Head of caudate nucleus (tissue), 42 donors: ENCODE measurements at regions not wholly inside any gene's neighbourhood (a gene's known extent, or its start where the extent isn't known, plus 50 kb on each side); places are given as distances from the start of the nearest gene placed in this dataset.

ENCODE experiments used
- DNase-seq, 42 donors: peaks; one replicate each; pipeline versions ENCODE4 v3.0.0 to v3.0.0-alpha.2; 2020 to 2021; ENCODE audit warnings: mixed read lengths in 7 of 42
- intact Hi-C: fragments of 100-400 bp; cut with DNase I; formaldehyde crosslinking; loops from one replicate; pipeline ENCODE4 v1.15.0; 2022

GRCh38 chr4:181646864-181647263 lies 596.3 kb upstream of the TENM3 start:
- intact Hi-C loops: no loop called here
- DNase-seq: no peak

GRCh38 chr4:181647396-181648147 lies 595.6 kb upstream of the TENM3 start:
- DNase-seq: no peak
- intact Hi-C loops: no loop called here

- no peak for DNase-seq
- intact Hi-C loops: no loop called here
Measured at GRCh38 chr4:181650033-181650825, 593.0 kb upstream of the TENM3 start.

- intact Hi-C loops: no loop called here
- DNase-seq: no peak
Measured at GRCh38 chr4:181656748-181657147, 586.5 kb upstream of the TENM3 start.

- intact Hi-C loops: no loop called here
- DNase-seq: no peak
Measured at GRCh38 chr4:181659202-181659601, 584.0 kb upstream of the TENM3 start.

- intact Hi-C loops: no loop called here
- no peak for DNase-seq
Measured at GRCh38 chr4:181659876-181660275, 583.3 kb upstream of the TENM3 start.

GRCh38 chr4:181661090-181661489 lies 582.1 kb upstream of the TENM3 start:
- DNase-seq: no peak
- intact Hi-C loops: no loop called here

- no peak for DNase-seq
- intact Hi-C loops: no loop called here
Measured at GRCh38 chr4:181661923-181662322, 581.3 kb upstream of the TENM3 start.

- peak in 28 of 42 donors; percentile 12 to 79 (median 32) for DNase-seq
- intact Hi-C loops: no loop called here
Measured at GRCh38 chr4:181662383-181662782, 580.8 kb upstream of the TENM3 start.

GRCh38 chr4:181670506-181670905 lies 572.7 kb upstream of the TENM3 start:
- intact Hi-C loops: no loop called here

GRCh38 chr4:181671672-181672071 lies 571.5 kb upstream of the TENM3 start:
- DNase-seq: no peak
- intact Hi-C loops: no loop called here

More at GRCh38 chr4:181670506-181670905, 572.7 kb upstream of the TENM3 start:
- DNase-seq: no peak

- intact Hi-C loops: no loop called here
- no peak for DNase-seq
Measured at GRCh38 chr4:181672751-181673150, 570.5 kb upstream of the TENM3 start.

GRCh38 chr4:181674315-181674875 lies 568.8 kb upstream of the TENM3 start:
- no peak for DNase-seq
- intact Hi-C loops: no loop called here

- DNase-seq: no peak
- intact Hi-C loops: no loop called here
Measured at GRCh38 chr4:181676546-181676945, 566.7 kb upstream of the TENM3 start.

- DNase-seq: no peak
- intact Hi-C loops: no loop called here
Measured at GRCh38 chr4:181677201-181677600, 566.0 kb upstream of the TENM3 start.

- intact Hi-C loops: no loop called here
- no peak for DNase-seq
Measured at GRCh38 chr4:181677621-181678020, 565.6 kb upstream of the TENM3 start.

GRCh38 chr4:181679754-181680153 lies 563.4 kb upstream of the TENM3 start:
- intact Hi-C loops: no loop called here
- DNase-seq: no peak

- DNase-seq: no peak
Measured at GRCh38 chr4:181682367-181683047, 560.7 kb upstream of the TENM3 start.

GRCh38 chr4:181684310-181684709 lies 558.9 kb upstream of the TENM3 start:
- DNase-seq: no peak
- intact Hi-C loops: no loop called here

More at GRCh38 chr4:181682367-181683047, 560.7 kb upstream of the TENM3 start:
- intact Hi-C loops: no loop called here

GRCh38 chr4:181685461-181685860 lies 557.7 kb upstream of the TENM3 start:
- no peak for DNase-seq
- intact Hi-C loops: no loop called here
